GM12891 (cell line): ENCODE measurements at regions not wholly inside any gene's neighbourhood (a gene's known extent, or its start where the extent isn't known, plus 50 kb on each side); places are given as distances from the start of the nearest gene placed in this dataset.

Experiments used
- POLR2A ChIP-seq: IDR thresholded peaks from 2 replicates; pipeline ENCODE4 v1.6.1; 2011; ENCODE audit warnings: low read depth, low read length, control low read depth
- POLR2AphosphoS5 ChIP-seq: IDR thresholded peaks from 2 replicates; pipeline ENCODE4 v1.6.1; 2011; ENCODE audit warnings: low read depth, low read length, control low read depth

DNA sequence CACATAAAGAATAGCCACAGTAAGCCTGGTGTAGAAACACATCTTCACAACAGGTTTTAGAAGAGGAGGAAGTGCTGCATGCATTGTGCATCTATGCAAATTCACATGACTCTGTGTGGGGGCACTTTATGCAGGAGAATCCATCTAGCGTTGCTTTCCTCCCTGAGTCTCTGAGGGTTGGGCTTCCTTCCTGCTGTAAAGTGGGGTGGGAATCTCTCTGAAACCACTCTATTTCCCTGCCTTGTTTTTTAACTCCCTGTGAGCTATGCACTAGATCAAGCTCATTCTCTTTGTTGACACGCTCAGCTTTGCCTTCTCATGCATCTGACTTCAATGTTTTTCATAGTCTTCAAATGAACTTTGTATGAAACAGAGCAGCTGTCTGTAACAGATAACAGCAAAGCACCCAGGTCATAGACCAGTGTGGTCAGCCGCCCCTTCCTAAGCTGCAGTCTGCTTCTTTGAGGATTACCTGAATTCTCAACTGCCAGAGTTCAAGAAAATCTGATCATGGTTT lies 102.7 kb upstream of the DPH5 start:
- TF ChIP-seq POLR2A (no peak), POLR2AphosphoS5 (no peak)
